ENCODE measurements at regions not wholly inside any gene's neighbourhood (a gene's known extent, or its start where the extent isn't known, plus 50 kb on each side); places are given as distances from the start of the nearest gene placed in this dataset.

GRCh38 chr1:229220163-229220846 is 50.6 kb upstream of the RAB4A start:
- Mint-ChIP-seq H3K4me1 (peaks cover 10% of the 10 kb centered on the region), H3K9me3 (no peaks in the 10 kb centered on the region), H3K27me3 (ENCODE audit: insufficient read depth, low read depth, poor library complexity) (no peaks in the 10 kb centered on the region), H3K4me3 (no peak overlapping the region), H3K27ac (no peak overlapping the region), H3K36me3 (ENCODE audit: low read depth) (no peaks in the 10 kb centered on the region)
- DNase-seq (ENCODE audit: low spot score) (no peak), ATAC-seq (no peak)
- no peaks in the 10 kb centered on the region for H3F3A ChIP-seq (replicated peaks; ENCODE audit: low read depth)
- peaks cover 13% of the 10 kb centered on the region for H3K9me2 ChIP-seq (ENCODE audit: insufficient read depth)
- H3K79me2 ChIP-seq (replicated peaks; ENCODE audit: insufficient read depth): no peaks in the 10 kb centered on the region
- no peaks in the 10 kb centered on the region for H4K20me1 ChIP-seq (replicated peaks; ENCODE audit: insufficient read depth)
- H3K27me3 ChIP-seq (ENCODE audit: insufficient read depth): no peaks in the 10 kb centered on the region
- no peak overlapping the region for H3K4me2 ChIP-seq
- H3K27ac ChIP-seq (ENCODE audit: low read depth): no peak overlapping the region
- no peaks in the 10 kb centered on the region; the same call in 1 of the 2 replicates for H3K4me1 ChIP-seq (ENCODE audit: insufficient read depth)
- no peak overlapping the region for H2AFZ ChIP-seq
- TF ChIP-seq STAT1 (IDR thresholded peaks at IDR 0.05; ENCODE audit: unreplicated experiment) (no peak), JUNB (IDR thresholded peaks at IDR 0.05; ENCODE audit: unreplicated experiment) (no peak), CREB1 (CRISPR knock-in tag; IDR thresholded peaks at IDR 0.05; ENCODE audit: low read depth) (no peak), EZH2phosphoT487 (IDR thresholded peaks at IDR 0.05; ENCODE audit: unreplicated experiment) (no peak), POLR2AphosphoS5 (IDR thresholded peaks at IDR 0.05; ENCODE audit: low read depth) (no peak), EZH2 (IDR thresholded peaks at IDR 0.05; ENCODE audit: low read depth, unreplicated experiment) (no peak), ZNF114 (CRISPR knock-in tag; IDR thresholded peaks at IDR 0.05) (no peak), CTCF (conservative IDR thresholded peaks at IDR 0.05; ENCODE audit: low read depth in 2 of 2) (no peak), NANOG (IDR thresholded peaks at IDR 0.05; ENCODE audit: borderline replicate concordance) (no peak), ETS1 (IDR thresholded peaks at IDR 0.05) (no peak), REST (IDR thresholded peaks at IDR 0.05; ENCODE audit: unreplicated experiment) (no peak), ZNF331 (CRISPR knock-in tag; IDR thresholded peaks at IDR 0.05; ENCODE audit: low read depth) (no peak)
- TF ChIP-seq, protein P1, sequence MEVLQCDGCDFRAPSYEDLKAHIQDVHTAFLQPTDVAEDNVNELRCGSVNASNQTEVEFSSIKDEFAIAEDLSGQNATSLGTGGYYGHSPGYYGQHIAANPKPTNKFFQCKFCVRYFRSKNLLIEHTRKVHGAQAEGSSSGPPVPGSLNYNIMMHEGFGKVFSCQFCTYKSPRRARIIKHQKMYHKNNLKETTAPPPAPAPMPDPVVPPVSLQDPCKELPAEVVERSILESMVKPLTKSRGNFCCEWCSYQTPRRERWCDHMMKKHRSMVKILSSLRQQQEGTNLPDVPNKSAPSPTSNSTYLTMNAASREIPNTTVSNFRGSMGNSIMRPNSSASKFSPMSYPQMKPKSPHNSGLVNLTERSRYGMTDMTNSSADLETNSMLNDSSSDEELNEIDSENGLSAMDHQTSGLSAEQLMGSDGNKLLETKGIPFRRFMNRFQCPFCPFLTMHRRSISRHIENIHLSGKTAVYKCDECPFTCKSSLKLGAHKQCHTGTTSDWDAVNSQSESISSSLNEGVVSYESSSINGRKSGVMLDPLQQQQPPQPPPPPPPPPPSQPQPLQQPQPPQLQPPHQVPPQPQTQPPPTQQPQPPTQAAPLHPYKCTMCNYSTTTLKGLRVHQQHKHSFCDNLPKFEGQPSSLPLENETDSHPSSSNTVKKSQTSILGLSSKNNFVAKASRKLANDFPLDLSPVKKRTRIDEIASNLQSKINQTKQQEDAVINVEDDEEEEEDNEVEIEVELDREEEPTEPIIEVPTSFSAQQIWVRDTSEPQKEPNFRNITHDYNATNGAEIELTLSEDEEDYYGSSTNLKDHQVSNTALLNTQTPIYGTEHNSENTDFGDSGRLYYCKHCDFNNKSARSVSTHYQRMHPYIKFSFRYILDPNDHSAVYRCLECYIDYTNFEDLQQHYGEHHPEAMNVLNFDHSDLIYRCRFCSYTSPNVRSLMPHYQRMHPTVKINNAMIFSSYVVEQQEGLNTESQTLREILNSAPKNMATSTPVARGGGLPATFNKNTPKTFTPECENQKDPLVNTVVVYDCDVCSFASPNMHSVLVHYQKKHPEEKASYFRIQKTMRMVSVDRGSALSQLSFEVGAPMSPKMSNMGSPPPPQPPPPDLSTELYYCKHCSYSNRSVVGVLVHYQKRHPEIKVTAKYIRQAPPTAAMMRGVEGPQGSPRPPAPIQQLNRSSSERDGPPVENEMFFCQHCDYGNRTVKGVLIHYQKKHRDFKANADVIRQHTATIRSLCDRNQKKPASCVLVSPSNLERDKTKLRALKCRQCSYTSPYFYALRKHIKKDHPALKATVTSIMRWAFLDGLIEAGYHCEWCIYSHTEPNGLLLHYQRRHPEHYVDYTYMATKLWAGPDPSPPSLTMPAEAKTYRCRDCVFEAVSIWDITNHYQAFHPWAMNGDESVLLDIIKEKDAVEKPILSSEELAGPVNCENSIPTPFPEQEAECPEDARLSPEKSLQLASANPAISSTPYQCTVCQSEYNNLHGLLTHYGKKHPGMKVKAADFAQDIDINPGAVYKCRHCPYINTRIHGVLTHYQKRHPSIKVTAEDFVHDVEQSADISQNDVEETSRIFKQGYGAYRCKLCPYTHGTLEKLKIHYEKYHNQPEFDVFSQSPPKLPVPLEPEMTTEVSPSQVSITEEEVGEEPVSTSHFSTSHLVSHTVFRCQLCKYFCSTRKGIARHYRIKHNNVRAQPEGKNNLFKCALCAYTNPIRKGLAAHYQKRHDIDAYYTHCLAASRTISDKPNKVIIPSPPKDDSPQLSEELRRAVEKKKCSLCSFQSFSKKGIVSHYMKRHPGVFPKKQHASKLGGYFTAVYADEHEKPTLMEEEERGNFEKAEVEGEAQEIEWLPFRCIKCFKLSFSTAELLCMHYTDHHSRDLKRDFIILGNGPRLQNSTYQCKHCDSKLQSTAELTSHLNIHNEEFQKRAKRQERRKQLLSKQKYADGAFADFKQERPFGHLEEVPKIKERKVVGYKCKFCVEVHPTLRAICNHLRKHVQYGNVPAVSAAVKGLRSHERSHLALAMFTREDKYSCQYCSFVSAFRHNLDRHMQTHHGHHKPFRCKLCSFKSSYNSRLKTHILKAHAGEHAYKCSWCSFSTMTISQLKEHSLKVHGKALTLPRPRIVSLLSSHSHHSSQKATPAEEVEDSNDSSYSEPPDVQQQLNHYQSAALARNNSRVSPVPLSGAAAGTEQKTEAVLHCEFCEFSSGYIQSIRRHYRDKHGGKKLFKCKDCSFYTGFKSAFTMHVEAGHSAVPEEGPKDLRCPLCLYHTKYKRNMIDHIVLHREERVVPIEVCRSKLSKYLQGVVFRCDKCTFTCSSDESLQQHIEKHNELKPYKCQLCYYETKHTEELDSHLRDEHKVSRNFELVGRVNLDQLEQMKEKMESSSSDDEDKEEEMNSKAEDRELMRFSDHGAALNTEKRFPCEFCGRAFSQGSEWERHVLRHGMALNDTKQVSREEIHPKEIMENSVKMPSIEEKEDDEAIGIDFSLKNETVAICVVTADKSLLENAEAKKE (CRISPR knock-in tag; IDR thresholded peaks at IDR 0.05): no peak
- no peaks in the 10 kb centered on the region for H3K36me3 ChIP-seq (ENCODE audit: insufficient read depth)
- H3K4me3 ChIP-seq: no peak overlapping the region

Measured in GM23338 (cell line).